B cell (primary cell): ENCODE measurements at regions not wholly inside any gene's neighbourhood (a gene's known extent, or its start where the extent isn't known, plus 50 kb on each side); places are given as distances from the start of the nearest gene placed in this dataset.

Experiments used
- EZH2 ChIP-seq: IDR thresholded peaks from 2 replicates; pipeline ENCODE4 v1.6.1; 2012; ENCODE audit warnings: borderline replicate concordance, low read depth, mild to moderate bottlenecking, moderate library complexity, low read length; ENCODE audit not compliant: insufficient read depth, poor library complexity, severe bottlenecking
- TF ChIP-seq, protein P1 (sequence below): fragments of 200-600 bp; IDR thresholded peaks from one replicate; pipeline ENCODE4 v1.8.0; 2022; ENCODE audit warnings: antibody characterized with exemption, mild to moderate bottlenecking

- TF ChIP-seq, protein P1, sequence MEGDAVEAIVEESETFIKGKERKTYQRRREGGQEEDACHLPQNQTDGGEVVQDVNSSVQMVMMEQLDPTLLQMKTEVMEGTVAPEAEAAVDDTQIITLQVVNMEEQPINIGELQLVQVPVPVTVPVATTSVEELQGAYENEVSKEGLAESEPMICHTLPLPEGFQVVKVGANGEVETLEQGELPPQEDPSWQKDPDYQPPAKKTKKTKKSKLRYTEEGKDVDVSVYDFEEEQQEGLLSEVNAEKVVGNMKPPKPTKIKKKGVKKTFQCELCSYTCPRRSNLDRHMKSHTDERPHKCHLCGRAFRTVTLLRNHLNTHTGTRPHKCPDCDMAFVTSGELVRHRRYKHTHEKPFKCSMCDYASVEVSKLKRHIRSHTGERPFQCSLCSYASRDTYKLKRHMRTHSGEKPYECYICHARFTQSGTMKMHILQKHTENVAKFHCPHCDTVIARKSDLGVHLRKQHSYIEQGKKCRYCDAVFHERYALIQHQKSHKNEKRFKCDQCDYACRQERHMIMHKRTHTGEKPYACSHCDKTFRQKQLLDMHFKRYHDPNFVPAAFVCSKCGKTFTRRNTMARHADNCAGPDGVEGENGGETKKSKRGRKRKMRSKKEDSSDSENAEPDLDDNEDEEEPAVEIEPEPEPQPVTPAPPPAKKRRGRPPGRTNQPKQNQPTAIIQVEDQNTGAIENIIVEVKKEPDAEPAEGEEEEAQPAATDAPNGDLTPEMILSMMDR = no peak
- no peak for TF ChIP-seq EZH2
Observed at GRCh38 chr14:75342762-75343599, 64.4 kb downstream of the FOS start.
